Vagina (tissue), 2 donors: ENCODE measurements at regions not wholly inside any gene's neighbourhood (a gene's known extent, or its start where the extent isn't known, plus 50 kb on each side); places are given as distances from the start of the nearest gene placed in this dataset.

ENCODE experiments used
- CTCF ChIP-seq, 3 experiments: fragments of 450-650 bp in 2 of 3; fragments of 200-600 bp in 1 of 3; sonication (generic) in 1 of 3; IDR thresholded peaks; one replicate each; pipeline ENCODE4 v1.5.1; 2017 to 2019; ENCODE audit warnings: antibody characterized with exemption in 3 of 3, mild to moderate bottlenecking in 2 of 3, moderate library complexity in 2 of 3
- POLR2A ChIP-seq, 2 donors: fragments of 450-650 bp; IDR thresholded peaks; one replicate each; pipeline ENCODE4 v1.6.1; 2017; ENCODE audit warnings: antibody characterized with exemption in 2 of 2, mild to moderate bottlenecking in 2 of 2, moderate library complexity in 2 of 2
- POLR2AphosphoS5 ChIP-seq, 2 donors: sonication (generic); formaldehyde crosslinking; IDR thresholded peaks; one replicate each; pipeline ENCODE4 v1.9.0; 2017; ENCODE audit warnings: antibody characterized with exemption in 2 of 2, mild to moderate bottlenecking in 2 of 2, low read depth in 1 of 2; ENCODE audit not compliant: insufficient read depth in 1 of 2

GRCh38 chrX:4708970-4709760 is 995.7 kb upstream of the PRKX start:
- no peak for TF ChIP-seq POLR2AphosphoS5 (IDR thresholded peaks at IDR 0.05; ENCODE audit: insufficient read depth in 1 of 2, low read depth in 1 of 2)
- TF ChIP-seq POLR2A (IDR thresholded peaks at IDR 0.05) = no peak
- no peak for TF ChIP-seq CTCF (IDR thresholded peaks at IDR 0.05)
